Dendritic cell treated with granulocyte-macrophage colony-stimulating factor and Interleukin-4, amounts not matched to agents 40 ng/mL and 50 ng/mL, for 4 days (primary cell): ENCODE measurements at regions not wholly inside any gene's neighbourhood (a gene's known extent, or its start where the extent isn't known, plus 50 kb on each side); places are given as distances from the start of the nearest gene placed in this dataset.

Source experiments
- H3K27ac Mint-ChIP-seq: one replicate; pipeline ENCODE4 v1.8.0; 2022; ENCODE audit warnings: mild to moderate bottlenecking, mixed read lengths
- H3K27me3 Mint-ChIP-seq: one replicate; pipeline ENCODE4 v1.8.0; 2022; ENCODE audit warnings: mild to moderate bottlenecking, mixed read lengths
- H3K36me3 Mint-ChIP-seq: one replicate; pipeline ENCODE4 v1.8.0; 2022; ENCODE audit warnings: low read depth, mixed read lengths
- H3K4me1 Mint-ChIP-seq: one replicate; pipeline ENCODE4 v1.8.0; 2022; ENCODE audit warnings: low read depth, mixed read lengths
- H3K4me3 Mint-ChIP-seq: one replicate; pipeline ENCODE4 v1.8.0; 2022; ENCODE audit warnings: mild to moderate bottlenecking, moderate library complexity, mixed read lengths
- H3K9me3 Mint-ChIP-seq: one replicate; pipeline ENCODE4 v1.8.0; 2022; ENCODE audit warnings: mixed read lengths
- intact Hi-C: fragments of 100-400 bp; cut with micrococcal nuclease; formaldehyde crosslinking; loops from one replicate; pipeline ENCODE4 v1.15.0; 2022

GRCh38 chr13:34311251-34311650, 493.3 kb downstream of the RFC3 start:
- Mint-ChIP-seq H3K4me3 (no peak overlapping the region), H3K4me1 (no peaks in the 10 kb centered on the region), H3K36me3 (no peaks in the 10 kb centered on the region), H3K27me3 (no peaks in the 10 kb centered on the region), H3K9me3 (no peaks in the 10 kb centered on the region), H3K27ac (no peak overlapping the region)
- intact Hi-C loops: no loop called here

GRCh38 chr13:34312578-34312977, 494.6 kb downstream of the RFC3 start:
- Mint-ChIP-seq H3K27me3 (no peaks in the 10 kb centered on the region), H3K9me3 (peaks cover 6% of the 10 kb centered on the region), H3K4me1 (no peaks in the 10 kb centered on the region), H3K4me3 (no peak overlapping the region), H3K27ac (no peak overlapping the region), H3K36me3 (no peaks in the 10 kb centered on the region)
- intact Hi-C loops: no loop called here

GRCh38 chr13:34320084-34320483, 502.1 kb downstream of the RFC3 start:
- intact Hi-C loops: no loop called here
- H3K9me3 Mint-ChIP-seq: peaks cover 12% of the 10 kb centered on the region
- no peak overlapping the region for H3K27ac Mint-ChIP-seq
- no peaks in the 10 kb centered on the region for H3K36me3 Mint-ChIP-seq
- H3K27me3 Mint-ChIP-seq: no peaks in the 10 kb centered on the region
- H3K4me1 Mint-ChIP-seq: no peaks in the 10 kb centered on the region
- no peak overlapping the region for H3K4me3 Mint-ChIP-seq

GRCh38 chr13:34322014-34322742, 504.2 kb downstream of the RFC3 start:
- Mint-ChIP-seq H3K27me3 (no peaks in the 10 kb centered on the region), H3K4me1 (no peaks in the 10 kb centered on the region), H3K9me3 (peaks cover 14% of the 10 kb centered on the region), H3K4me3 (no peak overlapping the region), H3K27ac (no peak overlapping the region), H3K36me3 (no peaks in the 10 kb centered on the region)
- intact Hi-C loops: no loop called here

GRCh38 chr13:34322743-34323074, 504.8 kb downstream of the RFC3 start:
- H3K27me3 Mint-ChIP-seq: no peaks in the 10 kb centered on the region
- no peak overlapping the region for H3K4me3 Mint-ChIP-seq
- no peak overlapping the region for H3K27ac Mint-ChIP-seq
- H3K4me1 Mint-ChIP-seq: no peaks in the 10 kb centered on the region
- intact Hi-C loops: no loop called here
- no peaks in the 10 kb centered on the region for H3K36me3 Mint-ChIP-seq
- H3K9me3 Mint-ChIP-seq: peaks cover 19% of the 10 kb centered on the region

GRCh38 chr13:34335014-34336007, 517.4 kb downstream of the RFC3 start:
- no peak overlapping the region for H3K27ac Mint-ChIP-seq
- H3K27me3 Mint-ChIP-seq: no peaks in the 10 kb centered on the region
- H3K36me3 Mint-ChIP-seq: no peaks in the 10 kb centered on the region
- no peak overlapping the region for H3K4me3 Mint-ChIP-seq
- H3K9me3 Mint-ChIP-seq: peaks cover 56% of the 10 kb centered on the region
- no peaks in the 10 kb centered on the region for H3K4me1 Mint-ChIP-seq
- intact Hi-C loops: no loop called here

- no peaks in the 10 kb centered on the region for H3K27me3 Mint-ChIP-seq
- no peak overlapping the region for H3K27ac Mint-ChIP-seq
- H3K4me1 Mint-ChIP-seq: no peaks in the 10 kb centered on the region
- H3K4me3 Mint-ChIP-seq: no peak overlapping the region
- intact Hi-C loops: no loop called here
- no peaks in the 10 kb centered on the region for H3K36me3 Mint-ChIP-seq
- peaks cover 35% of the 10 kb centered on the region for H3K9me3 Mint-ChIP-seq
Observed at GRCh38 chr13:34338102-34338501, 520.2 kb downstream of the RFC3 start.

GRCh38 chr13:34340534-34340933, 522.6 kb downstream of the RFC3 start:
- intact Hi-C loops: no loop called here
- Mint-ChIP-seq H3K27ac (no peak overlapping the region), H3K9me3 (peaks cover 16% of the 10 kb centered on the region), H3K4me1 (no peaks in the 10 kb centered on the region), H3K27me3 (no peaks in the 10 kb centered on the region), H3K4me3 (no peak overlapping the region), H3K36me3 (no peaks in the 10 kb centered on the region)

- no peak overlapping the region for H3K4me3 Mint-ChIP-seq
- H3K27me3 Mint-ChIP-seq: no peaks in the 10 kb centered on the region
- intact Hi-C loops: no loop called here
- peaks cover 16% of the 10 kb centered on the region for H3K9me3 Mint-ChIP-seq
- no peaks in the 10 kb centered on the region for H3K4me1 Mint-ChIP-seq
- H3K27ac Mint-ChIP-seq: no peak overlapping the region
- H3K36me3 Mint-ChIP-seq: no peaks in the 10 kb centered on the region
Observed at GRCh38 chr13:34343413-34343940, 525.5 kb downstream of the RFC3 start.

- Mint-ChIP-seq H3K36me3 (no peaks in the 10 kb centered on the region), H3K27me3 (no peaks in the 10 kb centered on the region), H3K9me3 (peaks cover 21% of the 10 kb centered on the region), H3K27ac (no peak overlapping the region), H3K4me3 (no peak overlapping the region), H3K4me1 (no peaks in the 10 kb centered on the region)
- intact Hi-C loops: no loop called here
Observed at GRCh38 chr13:34344816-34345215, 526.9 kb downstream of the RFC3 start.

- H3K4me3 Mint-ChIP-seq: no peak overlapping the region
- H3K27me3 Mint-ChIP-seq: no peaks in the 10 kb centered on the region
- no peaks in the 10 kb centered on the region for H3K4me1 Mint-ChIP-seq
- no peak overlapping the region for H3K27ac Mint-ChIP-seq
- intact Hi-C loops: no loop called here
- no peaks in the 10 kb centered on the region for H3K36me3 Mint-ChIP-seq
- peaks cover 19% of the 10 kb centered on the region for H3K9me3 Mint-ChIP-seq
Observed at GRCh38 chr13:34345258-34345965, 527.5 kb downstream of the RFC3 start.

- Mint-ChIP-seq H3K9me3 (peaks cover 29% of the 10 kb centered on the region), H3K27ac (no peak overlapping the region), H3K27me3 (no peaks in the 10 kb centered on the region), H3K4me3 (no peak overlapping the region), H3K4me1 (no peaks in the 10 kb centered on the region), H3K36me3 (no peaks in the 10 kb centered on the region)
- intact Hi-C loops: no loop called here
Observed at GRCh38 chr13:34346626-34347025, 528.7 kb downstream of the RFC3 start.

- Mint-ChIP-seq H3K36me3 (no peaks in the 10 kb centered on the region), H3K27me3 (no peaks in the 10 kb centered on the region), H3K9me3 (peaks cover 29% of the 10 kb centered on the region), H3K27ac (no peak overlapping the region), H3K4me1 (no peaks in the 10 kb centered on the region), H3K4me3 (no peak overlapping the region)
- intact Hi-C loops: no loop called here
Observed at GRCh38 chr13:34347784-34348573, 530.0 kb downstream of the RFC3 start.
